GM23338 (cell line): ENCODE measurements at regions not wholly inside any gene's neighbourhood (a gene's known extent, or its start where the extent isn't known, plus 50 kb on each side); places are given as distances from the start of the nearest gene placed in this dataset.

Experiments used
- CREB1 ChIP-seq: fragments of 250-450 bp; sonication (Bioruptor Pico); IDR thresholded peaks from 2 replicates; pipeline ENCODE4 v1.5.0; 2020; ENCODE audit warnings: low read depth, mild to moderate bottlenecking, moderate library complexity
- CTCF ChIP-seq, 2 experiments: fragments of 200-600 bp in 1 of 2; sonication (generic) in 1 of 2; conservative IDR thresholded peaks; 2 replicates each; pipeline versions ENCODE4 v1.5.1 to v1.6.1; 2016 to 2017; ENCODE audit warnings: antibody characterized with exemption in 2 of 2, low read depth in 2 of 2, mild to moderate bottlenecking in 2 of 2, moderate library complexity in 1 of 2
- ETS1 ChIP-seq: IDR thresholded peaks from 2 replicates; pipeline ENCODE4 v1.6.1; 2016; ENCODE audit warnings: antibody characterized with exemption
- EZH2 ChIP-seq: fragments of 200-600 bp; sonication (generic); IDR thresholded peaks from one replicate; pipeline ENCODE4 v1.8.0; 2017; ENCODE audit warnings: antibody characterized with exemption, mild to moderate bottlenecking, low read depth; ENCODE audit not compliant: unreplicated experiment
- EZH2phosphoT487 ChIP-seq: fragments of 200-600 bp; sonication (generic); IDR thresholded peaks from one replicate; pipeline ENCODE4 v1.8.1; 2018; ENCODE audit warnings: antibody characterized with exemption; ENCODE audit not compliant: unreplicated experiment
- POLR2AphosphoS5 ChIP-seq: IDR thresholded peaks from 2 replicates; pipeline ENCODE4 v1.6.1; 2016; ENCODE audit warnings: antibody characterized with exemption, low read depth
- REST ChIP-seq: IDR thresholded peaks from one replicate; pipeline ENCODE4 v1.6.1; 2018; ENCODE audit warnings: antibody characterized with exemption; ENCODE audit not compliant: unreplicated experiment
- ZNF114 ChIP-seq: fragments of 250-450 bp; sonication (Bioruptor Pico); IDR thresholded peaks from 2 replicates; pipeline ENCODE4 v1.5.0; 2020; ENCODE audit warnings: mild to moderate bottlenecking, moderate library complexity
- ZNF331 ChIP-seq: fragments of 250-450 bp; sonication (Bioruptor Pico); IDR thresholded peaks from 2 replicates; pipeline ENCODE4 v1.5.0; 2020; ENCODE audit warnings: low read depth, mild to moderate bottlenecking, moderate library complexity
- ZNF462 ChIP-seq: fragments of 250-450 bp; sonication (Bioruptor Pico); IDR thresholded peaks from 2 replicates; pipeline ENCODE4 v1.5.0; 2020; ENCODE audit warnings: mild to moderate bottlenecking, moderate library complexity

- TF ChIP-seq EZH2 (no peak), CTCF (conservative IDR thresholded peaks at IDR 0.05; ENCODE audit: low read depth in 2 of 2) (no peak), EZH2phosphoT487 (no peak), POLR2AphosphoS5 (no peak), ZNF114 (CRISPR knock-in tag) (no peak), ZNF331 (CRISPR knock-in tag) (no peak), ETS1 (no peak), REST (no peak), CREB1 (CRISPR knock-in tag) (no peak), ZNF462 (no peak)
Observed at GRCh38 chr5:7053528-7054209, 340.4 kb downstream of the TENT4A start.
